HCT116 (cell line): ENCODE measurements at regions not wholly inside any gene's neighbourhood (a gene's known extent, or its start where the extent isn't known, plus 50 kb on each side); places are given as distances from the start of the nearest gene placed in this dataset.

Experiments used
- EZH2phosphoT487 ChIP-seq: fragments of 200-600 bp; IDR thresholded peaks from 2 replicates; pipeline ENCODE4 v1.6.1; 2018; ENCODE audit warnings: antibody characterized with exemption, borderline replicate concordance
- SRF ChIP-seq: IDR thresholded peaks from 2 replicates; pipeline ENCODE4 v1.6.1; 2012; ENCODE audit warnings: low read depth
- YY1 ChIP-seq: IDR thresholded peaks from 2 replicates; pipeline ENCODE4 v1.6.1; 2011; ENCODE audit warnings: low read length, low read depth, moderate library complexity, mild to moderate bottlenecking; ENCODE audit not compliant: insufficient replicate concordance; ENCODE audit errors: extremely low read depth
- ZNF274 ChIP-seq: fragments of 200-500 bp; sonication (Bioruptor generic); IDR thresholded peaks from 2 replicates; pipeline ENCODE4 v1.6.1; 2014; ENCODE audit warnings: mild to moderate bottlenecking, low read depth, low read length, inconsistent platforms
- TF ChIP-seq, protein P1 (sequence below), 3 experiments: fragments of 200-600 bp in 1 of 3; sonication (generic) in 1 of 3; IDR thresholded peaks in 2 of 3; conservative IDR thresholded peaks in 1 of 3; 2 replicates each; pipeline ENCODE4 v1.5.1; 2012 to 2017; ENCODE audit warnings: low read depth in 2 of 3, low read length in 2 of 3, antibody characterized with exemption in 1 of 3, borderline replicate concordance in 1 of 3, control low read depth in 1 of 3, mild to moderate bottlenecking in 1 of 3, mixed read lengths in 1 of 3, mixed run types in 1 of 3, moderate library complexity in 1 of 3; ENCODE audit not compliant: insufficient read depth in 1 of 3

DNA sequence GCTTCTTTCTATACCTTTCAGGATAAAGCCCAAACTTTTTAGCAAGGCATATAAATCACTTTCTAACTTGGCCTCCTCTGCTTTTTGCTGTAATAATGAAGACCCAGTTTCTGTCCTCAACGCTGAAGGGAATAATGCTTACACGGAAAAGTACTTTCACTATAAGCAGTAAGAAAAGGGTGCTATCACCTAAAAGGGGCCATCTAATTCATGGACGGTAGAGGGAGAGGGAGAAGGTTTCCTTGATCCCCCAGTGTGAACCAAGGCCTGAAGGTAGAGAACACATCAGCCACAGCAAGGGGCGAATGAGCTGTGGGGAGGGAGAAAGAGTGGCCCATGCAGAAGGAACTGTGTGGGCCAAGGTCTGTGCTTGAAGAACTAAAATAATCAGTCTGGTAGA lies 417.7 kb upstream of the CLINT1 start:
- TF ChIP-seq, protein P1, sequence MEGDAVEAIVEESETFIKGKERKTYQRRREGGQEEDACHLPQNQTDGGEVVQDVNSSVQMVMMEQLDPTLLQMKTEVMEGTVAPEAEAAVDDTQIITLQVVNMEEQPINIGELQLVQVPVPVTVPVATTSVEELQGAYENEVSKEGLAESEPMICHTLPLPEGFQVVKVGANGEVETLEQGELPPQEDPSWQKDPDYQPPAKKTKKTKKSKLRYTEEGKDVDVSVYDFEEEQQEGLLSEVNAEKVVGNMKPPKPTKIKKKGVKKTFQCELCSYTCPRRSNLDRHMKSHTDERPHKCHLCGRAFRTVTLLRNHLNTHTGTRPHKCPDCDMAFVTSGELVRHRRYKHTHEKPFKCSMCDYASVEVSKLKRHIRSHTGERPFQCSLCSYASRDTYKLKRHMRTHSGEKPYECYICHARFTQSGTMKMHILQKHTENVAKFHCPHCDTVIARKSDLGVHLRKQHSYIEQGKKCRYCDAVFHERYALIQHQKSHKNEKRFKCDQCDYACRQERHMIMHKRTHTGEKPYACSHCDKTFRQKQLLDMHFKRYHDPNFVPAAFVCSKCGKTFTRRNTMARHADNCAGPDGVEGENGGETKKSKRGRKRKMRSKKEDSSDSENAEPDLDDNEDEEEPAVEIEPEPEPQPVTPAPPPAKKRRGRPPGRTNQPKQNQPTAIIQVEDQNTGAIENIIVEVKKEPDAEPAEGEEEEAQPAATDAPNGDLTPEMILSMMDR (IDR thresholded peaks at IDR 0.05 in 2 of 3, conservative IDR thresholded peaks at IDR 0.05 in 1 of 3; ENCODE audit: borderline replicate concordance in 1 of 3, insufficient read depth in 1 of 3, low read depth in 2 of 3, low read length in 2 of 3): no peak
- TF ChIP-seq SRF: no peak
- TF ChIP-seq ZNF274: no peak
- no peak for TF ChIP-seq EZH2phosphoT487
- TF ChIP-seq YY1: no peak
